H9 (cell line): ENCODE measurements at regions not wholly inside any gene's neighbourhood (a gene's known extent, or its start where the extent isn't known, plus 50 kb on each side); places are given as distances from the start of the nearest gene placed in this dataset.

Source experiments
- DNase-seq: peaks from one replicate; pipeline ENCODE4 v3.0.0-alpha.2; 2017
- H2AFZ ChIP-seq: one replicate; pipeline ENCODE4 v1.6.1; 2013; ENCODE audit warnings: mild to moderate bottlenecking, low read length, control low read depth, moderate library complexity
- H2AK5ac ChIP-seq: 2 replicates; pipeline ENCODE4 v1.6.1; 2013; ENCODE audit warnings: low read length, control low read depth, mixed read lengths; ENCODE audit not compliant: insufficient read length
- H2BK120ac ChIP-seq: one replicate; pipeline ENCODE4 v1.6.1; 2013; ENCODE audit warnings: low read depth, mild to moderate bottlenecking, low read length, control low read depth, inconsistent platforms; ENCODE audit not compliant: poor library complexity, severe bottlenecking
- H2BK12ac ChIP-seq: 2 replicates; pipeline ENCODE4 v1.6.1; 2013; ENCODE audit warnings: low read length, control low read depth, mixed read lengths, low read depth; ENCODE audit not compliant: insufficient read length
- H2BK15ac ChIP-seq: 2 replicates; pipeline ENCODE4 v1.6.1; 2013; ENCODE audit warnings: low read depth, low read length, control low read depth
- H2BK20ac ChIP-seq: one replicate; pipeline ENCODE4 v1.6.1; 2013; ENCODE audit warnings: low read depth, mild to moderate bottlenecking, low read length, control low read depth, inconsistent platforms; ENCODE audit not compliant: poor library complexity, severe bottlenecking
- H2BK5ac ChIP-seq: 2 replicates; pipeline ENCODE4 v1.6.1; 2013; ENCODE audit warnings: low read length, control low read depth, mixed read lengths; ENCODE audit not compliant: insufficient read length
- H3K14ac ChIP-seq: 2 replicates; pipeline ENCODE4 v1.6.1; 2013; ENCODE audit warnings: low read length, control low read depth; ENCODE audit not compliant: insufficient read depth
- H3K18ac ChIP-seq: 2 replicates; pipeline ENCODE4 v1.6.1; 2013; ENCODE audit warnings: low read depth, mild to moderate bottlenecking, mixed read lengths, low read length, control low read depth; ENCODE audit not compliant: insufficient read length
- H3K23ac ChIP-seq: 2 replicates; pipeline ENCODE4 v1.6.1; 2013; ENCODE audit warnings: low read length, control low read depth, mixed read lengths, low read depth; ENCODE audit not compliant: insufficient read length
- H3K23me2 ChIP-seq: 2 replicates; pipeline ENCODE4 v1.6.1; 2013; ENCODE audit warnings: low read depth, mild to moderate bottlenecking, mixed read lengths, low read length, control low read depth; ENCODE audit not compliant: insufficient read length, poor library complexity, severe bottlenecking
- H3K27ac ChIP-seq: 2 replicates; pipeline ENCODE4 v1.5.1; 2013; ENCODE audit warnings: low read length, control low read depth, mixed read lengths, low read depth; ENCODE audit not compliant: insufficient read length
- H3K27me3 ChIP-seq: 2 replicates; pipeline ENCODE4 v1.6.1; 2013; ENCODE audit warnings: low read length, control low read depth, inconsistent platforms; ENCODE audit not compliant: insufficient read depth
- H3K4ac ChIP-seq: 2 replicates; pipeline ENCODE4 v1.6.1; 2013; ENCODE audit warnings: low read depth, mild to moderate bottlenecking, control low read depth, inconsistent platforms, low read length, moderate library complexity
- H3K4me1 ChIP-seq: 2 replicates; pipeline ENCODE4 v1.6.1; 2013; ENCODE audit warnings: low read length, control low read depth, inconsistent platforms; ENCODE audit not compliant: insufficient read depth
- H3K4me2 ChIP-seq: 2 replicates; pipeline ENCODE4 v1.6.1; 2013; ENCODE audit warnings: low read length, control low read depth, mixed read lengths; ENCODE audit not compliant: insufficient read length, insufficient read depth
- H3K56ac ChIP-seq: 2 replicates; pipeline ENCODE4 v1.6.1; 2013; ENCODE audit warnings: low read depth, mild to moderate bottlenecking, mixed read lengths, low read length, control low read depth; ENCODE audit not compliant: insufficient read length
- H3K79me1 ChIP-seq: 2 replicates; pipeline ENCODE4 v1.6.1; 2013; ENCODE audit warnings: low read depth, mild to moderate bottlenecking, moderate library complexity, low read length, control low read depth, inconsistent platforms; ENCODE audit not compliant: insufficient read depth, poor library complexity, severe bottlenecking
- H3K79me2 ChIP-seq: 2 replicates; pipeline ENCODE4 v1.6.1; 2013; ENCODE audit warnings: low read length, control low read depth, inconsistent platforms; ENCODE audit not compliant: insufficient read depth
- H3K9ac ChIP-seq: 2 replicates; pipeline ENCODE4 v1.6.1; 2013; ENCODE audit warnings: low read length, control low read depth, mixed read lengths; ENCODE audit not compliant: insufficient read length; ENCODE audit errors: extremely low read depth
- H3K9me3 ChIP-seq: one replicate; pipeline ENCODE4 v1.6.1; 2013; ENCODE audit warnings: low read depth, low read length, inconsistent platforms; ENCODE audit not compliant: control insufficient read depth
- H3T11ph ChIP-seq: one replicate; pipeline ENCODE4 v1.6.1; 2013; ENCODE audit warnings: mild to moderate bottlenecking, low read length, control low read depth, inconsistent platforms
- H4K20me1 ChIP-seq: one replicate; pipeline ENCODE4 v1.6.1; 2013; ENCODE audit not compliant: control insufficient read depth, insufficient read length, insufficient read depth
- H4K5ac ChIP-seq: 2 replicates; pipeline ENCODE4 v1.6.1; 2013; ENCODE audit warnings: low read depth, mild to moderate bottlenecking, mixed read lengths, low read length, control low read depth; ENCODE audit not compliant: insufficient read length
- H4K8ac ChIP-seq: replicated peaks from 2 replicates; pipeline ENCODE4 v1.6.1; 2013; ENCODE audit warnings: low read length, control low read depth, mixed read lengths, low read depth; ENCODE audit not compliant: insufficient read length
- H4K91ac ChIP-seq: 2 replicates; pipeline ENCODE4 v1.6.1; 2013; ENCODE audit warnings: low read depth, mild to moderate bottlenecking, moderate library complexity, mixed read lengths, low read length, control low read depth; ENCODE audit not compliant: insufficient read length
- H3K27ac Mint-ChIP-seq, 3 experiments: 2 replicates in 2 of 3; 3 replicates in 1 of 3; pipeline ENCODE4 v1.8.0; 2020 to 2021; ENCODE audit warnings: mixed read lengths in 3 of 3, mild to moderate bottlenecking in 1 of 3, moderate library complexity in 1 of 3
- H3K27me3 Mint-ChIP-seq: 2 replicates; pipeline ENCODE4 v1.8.0; 2021; ENCODE audit warnings: low read depth, mild to moderate bottlenecking, moderate library complexity, mixed read lengths
- H3K36me3 Mint-ChIP-seq, 3 experiments: 2 replicates in 2 of 3; 3 replicates in 1 of 3; pipeline ENCODE4 v1.8.0; 2020 to 2021; ENCODE audit warnings: low read depth in 3 of 3, mixed read lengths in 3 of 3; ENCODE audit not compliant: insufficient read depth in 1 of 3
- H3K4me1 Mint-ChIP-seq, 2 experiments: 2 replicates each; pipeline ENCODE4 v1.8.0; 2020; ENCODE audit warnings: mixed read lengths in 2 of 2
- H3K4me3 Mint-ChIP-seq, 2 experiments: 2 replicates in 1 of 2; 3 replicates in 1 of 2; pipeline ENCODE4 v1.8.0; 2020 to 2021; ENCODE audit warnings: mild to moderate bottlenecking in 2 of 2, mixed read lengths in 2 of 2, moderate library complexity in 1 of 2
- H3K9me3 Mint-ChIP-seq, 2 experiments: 2 replicates in 1 of 2; 3 replicates in 1 of 2; pipeline ENCODE4 v1.8.0; 2020; ENCODE audit warnings: mild to moderate bottlenecking in 2 of 2, mixed read lengths in 2 of 2, moderate library complexity in 1 of 2
- WGBS: extraction: QIAGEN DNeasy Blood & Tissue Kit; methylation state at CpG from one replicate; pipeline ENCODE4 v1.1.7; 2013; ENCODE audit warnings: missing lambda C conversion rate, low lambda C conversion rate, mixed read lengths; ENCODE audit not compliant: insufficient read length; ENCODE audit errors: extremely low coverage; 5-methylcytosine and 5-hydroxymethylcytosine counted together
- TF ChIP-seq, protein P1 (sequence below): fragments of 200-600 bp; sonication (generic); conservative IDR thresholded peaks from 3 replicates; pipeline ENCODE4 v1.8.0; 2021; ENCODE audit warnings: antibody characterized with exemption, mild to moderate bottlenecking

- no peak overlapping the region for H4K8ac ChIP-seq
- no peak overlapping the region for H2AFZ ChIP-seq
- H2BK5ac ChIP-seq = no peak overlapping the region
- no peak overlapping the region for H2BK120ac ChIP-seq
- no peak overlapping the region for H3K4ac ChIP-seq
- no peak overlapping the region for H3K27ac ChIP-seq
- H3K18ac ChIP-seq = no peak overlapping the region
- H3K9me3 ChIP-seq = no peaks in the 10 kb centered on the region
- no peak overlapping the region for H2BK12ac ChIP-seq
- no peaks in the 10 kb centered on the region for H3K79me1 ChIP-seq
- Mint-ChIP-seq H3K9me3 (no peaks in the 10 kb centered on the region), H3K4me3 (no peak overlapping the region), H3K36me3 (no peaks in the 10 kb centered on the region), H3K27ac (no peak overlapping the region), H3K4me1 (no peaks in the 10 kb centered on the region), H3K27me3 (no peaks in the 10 kb centered on the region)
- H3K4me1 ChIP-seq = no peaks in the 10 kb centered on the region
- H2AK5ac ChIP-seq = no peak overlapping the region
- H3K4me2 ChIP-seq = no peak overlapping the region
- no peak overlapping the region for H3T11ph ChIP-seq
- H4K5ac ChIP-seq = no peak overlapping the region
- no CpG with 5 or more reads among the region's 3 CpGs for WGBS
- H3K79me2 ChIP-seq = no peaks in the 10 kb centered on the region
- no peaks in the 10 kb centered on the region for H4K20me1 ChIP-seq
- no peak overlapping the region for H3K9ac ChIP-seq
- no peak overlapping the region for H2BK20ac ChIP-seq
- no peak overlapping the region for H4K91ac ChIP-seq
- no peak for DNase-seq
- no peak overlapping the region for H3K14ac ChIP-seq
- H3K56ac ChIP-seq = no peak overlapping the region
- no peaks in the 10 kb centered on the region for H3K23me2 ChIP-seq
- H3K23ac ChIP-seq = no peak overlapping the region
- no peaks in the 10 kb centered on the region for H3K27me3 ChIP-seq
- no peak overlapping the region for H2BK15ac ChIP-seq
- TF ChIP-seq, protein P1, sequence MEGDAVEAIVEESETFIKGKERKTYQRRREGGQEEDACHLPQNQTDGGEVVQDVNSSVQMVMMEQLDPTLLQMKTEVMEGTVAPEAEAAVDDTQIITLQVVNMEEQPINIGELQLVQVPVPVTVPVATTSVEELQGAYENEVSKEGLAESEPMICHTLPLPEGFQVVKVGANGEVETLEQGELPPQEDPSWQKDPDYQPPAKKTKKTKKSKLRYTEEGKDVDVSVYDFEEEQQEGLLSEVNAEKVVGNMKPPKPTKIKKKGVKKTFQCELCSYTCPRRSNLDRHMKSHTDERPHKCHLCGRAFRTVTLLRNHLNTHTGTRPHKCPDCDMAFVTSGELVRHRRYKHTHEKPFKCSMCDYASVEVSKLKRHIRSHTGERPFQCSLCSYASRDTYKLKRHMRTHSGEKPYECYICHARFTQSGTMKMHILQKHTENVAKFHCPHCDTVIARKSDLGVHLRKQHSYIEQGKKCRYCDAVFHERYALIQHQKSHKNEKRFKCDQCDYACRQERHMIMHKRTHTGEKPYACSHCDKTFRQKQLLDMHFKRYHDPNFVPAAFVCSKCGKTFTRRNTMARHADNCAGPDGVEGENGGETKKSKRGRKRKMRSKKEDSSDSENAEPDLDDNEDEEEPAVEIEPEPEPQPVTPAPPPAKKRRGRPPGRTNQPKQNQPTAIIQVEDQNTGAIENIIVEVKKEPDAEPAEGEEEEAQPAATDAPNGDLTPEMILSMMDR = no peak
Measured at GRCh38 chr15:95138604-95139270, 907.4 kb downstream of the MCTP2 start.
